ENCODE measurements at regions not wholly inside any gene's neighbourhood (a gene's known extent, or its start where the extent isn't known, plus 50 kb on each side); places are given as distances from the start of the nearest gene placed in this dataset.
"Not testable (repeated sequence)": the region's sequence is repeated elsewhere in the genome, so short reads cannot be mapped to it uniquely, and the experiment has no call there.

DNA sequence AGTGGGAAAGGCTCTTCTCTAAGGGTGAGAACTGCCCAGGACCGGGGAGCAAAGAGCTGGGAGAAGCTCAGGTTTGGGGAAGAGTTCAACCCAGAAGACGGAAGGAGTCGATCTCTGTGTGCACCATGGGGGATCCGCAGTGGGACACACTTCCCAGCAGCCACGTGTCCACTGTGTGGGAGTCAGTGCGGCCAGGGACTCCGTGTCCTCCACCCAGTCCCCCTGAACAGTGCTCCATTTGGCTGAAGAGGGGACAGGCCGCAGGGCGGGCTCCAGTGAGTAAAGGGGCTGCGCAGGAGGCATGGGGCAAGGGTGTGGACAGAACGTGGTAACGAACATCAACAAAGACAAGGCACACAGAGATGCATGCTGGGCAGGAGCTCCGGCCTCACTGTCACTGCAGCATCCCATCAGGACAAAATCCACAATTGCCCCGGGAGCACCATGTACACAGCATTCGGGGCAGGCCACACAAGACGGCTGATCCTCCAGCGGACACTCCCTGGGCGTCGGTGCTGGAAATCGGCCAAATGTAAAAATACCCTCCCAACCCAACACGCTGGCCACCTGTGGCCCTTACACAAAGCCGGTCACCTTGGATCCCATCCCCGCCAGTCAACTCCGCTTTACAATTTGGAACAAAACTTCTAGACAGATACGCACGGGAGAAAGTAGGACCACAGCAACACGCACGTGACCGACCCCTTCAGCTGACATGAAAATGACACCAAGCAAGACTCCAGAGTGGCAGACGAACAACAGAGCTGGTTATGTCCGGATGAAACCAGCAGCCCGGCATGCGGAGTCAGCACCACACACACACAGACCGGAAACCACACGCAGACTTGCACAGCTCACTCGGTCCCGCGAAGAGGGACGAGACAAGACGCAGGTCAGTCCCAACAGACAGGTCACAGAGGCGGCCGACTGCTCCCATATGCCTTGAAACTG lies 366.8 kb downstream of the SHANK2 start:
- DNase-seq: no peak

- no peak for DNase-seq
These were observed 366.1 kb downstream of the SHANK2 start for GRCh38 chr11:70886256-70886655.

DNA sequence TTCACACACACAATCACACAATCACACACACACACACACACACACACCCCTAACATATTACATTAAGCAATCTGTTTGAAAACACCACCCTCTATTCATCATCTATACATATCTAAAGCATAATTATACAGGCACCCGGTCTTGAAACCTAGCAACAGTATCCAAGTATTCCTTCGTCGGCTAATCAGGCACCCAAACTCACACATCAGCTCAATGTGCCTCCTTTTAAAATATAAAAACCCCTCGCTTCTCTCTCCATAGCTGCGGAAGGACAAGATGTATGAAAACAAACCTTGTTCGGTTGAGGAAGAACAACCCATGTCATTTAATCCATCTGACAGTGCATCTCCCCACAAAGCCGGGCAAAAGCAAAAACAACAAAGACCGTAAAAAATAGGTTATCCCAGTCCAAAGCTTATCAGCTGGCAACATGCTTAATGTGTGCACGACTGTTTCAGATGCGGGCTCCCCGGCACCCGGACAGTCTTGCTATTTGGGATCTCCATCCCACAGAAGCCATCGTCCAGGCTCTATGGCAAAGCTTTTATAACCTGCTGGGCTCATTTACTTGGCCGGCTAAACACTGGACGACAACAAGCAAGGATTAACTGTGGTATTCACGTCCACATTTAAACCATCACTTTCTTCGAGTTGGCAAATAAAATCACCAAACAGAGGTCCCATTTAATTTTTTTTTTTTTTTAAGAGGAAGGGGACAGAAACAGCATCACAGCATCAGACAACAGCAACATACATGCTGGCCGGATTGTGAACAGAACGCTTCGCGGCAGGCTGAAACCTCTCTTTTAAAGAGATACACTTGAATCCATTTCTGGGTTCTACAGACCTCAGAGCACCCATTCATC lies 365.5 kb downstream of the SHANK2 start:
- no peak for DNase-seq

DNA sequence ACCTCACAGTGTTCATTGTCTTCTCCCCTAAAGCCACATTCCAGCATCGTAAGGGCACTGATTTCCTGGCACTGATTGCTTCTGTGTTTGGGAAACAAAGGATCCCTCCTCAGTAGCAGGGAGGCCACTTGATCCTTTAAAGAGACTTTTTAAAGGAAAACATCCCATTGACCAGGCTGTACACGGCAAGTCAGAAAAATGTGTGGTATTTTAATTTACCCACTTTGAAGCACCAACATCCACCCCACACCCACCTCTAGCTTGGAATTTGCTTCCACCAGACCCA lies 364.9 kb downstream of the SHANK2 start:
- no peak for DNase-seq

- DNase-seq: no peak
These were observed 364.3 kb downstream of the SHANK2 start for GRCh38 chr11:70888061-70888460.

DNA sequence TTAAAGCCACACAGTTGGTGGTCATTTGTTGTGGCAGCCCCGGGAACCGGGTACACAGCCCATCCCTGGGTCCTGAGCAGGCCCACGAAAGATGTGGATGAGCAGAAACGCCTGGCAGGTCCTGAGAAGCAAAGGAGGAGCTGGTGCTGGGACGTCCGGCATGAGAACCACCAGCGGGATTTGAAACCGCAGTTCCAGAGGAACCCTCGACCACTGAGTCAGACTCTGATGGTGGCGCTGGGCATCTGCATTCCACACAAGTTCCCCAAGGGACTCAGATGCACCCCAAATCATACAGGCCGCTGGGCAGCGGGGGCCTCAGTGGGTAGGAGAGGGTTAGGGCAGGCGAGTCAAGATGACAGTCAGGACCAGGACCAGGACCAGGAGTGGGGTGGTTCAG lies 363.0 kb downstream of the SHANK2 start:
- no peak for DNase-seq

DNA sequence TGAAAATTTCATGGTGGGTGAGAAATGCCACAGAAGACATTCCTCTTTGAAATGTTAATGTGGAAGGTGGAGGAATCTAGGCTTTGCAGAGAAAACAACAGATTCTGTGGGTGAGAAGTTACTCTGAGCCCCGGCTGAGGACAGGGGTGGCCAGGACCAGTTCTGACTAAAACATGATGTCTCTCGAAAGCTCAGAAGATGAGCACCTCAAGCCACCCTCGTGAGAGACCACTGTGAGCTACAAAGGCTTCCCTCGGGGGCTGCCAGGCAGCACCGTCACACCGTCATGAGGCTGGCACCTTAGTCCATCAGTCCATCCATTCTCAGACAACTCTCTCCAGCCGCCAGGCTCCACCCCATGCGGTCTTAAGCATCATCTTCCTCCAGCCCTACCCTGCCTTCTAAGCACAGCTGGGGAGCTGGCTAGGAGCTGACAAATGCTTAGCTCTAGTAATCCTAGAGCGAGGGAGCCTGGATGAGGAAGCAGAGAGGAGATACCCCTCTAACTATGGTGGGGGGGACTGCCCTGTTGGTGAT lies 360.5 kb downstream of the SHANK2 start:
- no peak for DNase-seq

GRCh38 chr11:70892889-70893288 lies 359.5 kb downstream of the SHANK2 start:
- DNase-seq: no peak

- DNase-seq: no peak
These were observed 357.6 kb downstream of the SHANK2 start for GRCh38 chr11:70894566-70895365.

DNA sequence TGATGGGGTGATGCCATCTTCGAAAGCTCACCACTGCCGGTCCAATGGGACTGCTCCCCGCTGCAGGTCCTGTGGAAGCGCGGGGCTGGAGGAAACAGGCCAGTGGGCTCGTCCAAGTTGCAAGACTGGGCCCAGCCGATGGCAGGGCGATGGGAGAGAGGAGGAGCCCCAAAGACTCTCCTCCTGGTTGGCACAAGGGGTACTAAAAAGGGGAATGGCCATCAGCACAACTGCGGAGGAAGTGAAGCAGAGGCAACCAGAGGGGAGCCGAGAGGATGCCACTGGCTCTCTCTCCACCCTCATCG lies 357.1 kb downstream of the SHANK2 start:
- no peak for DNase-seq

- DNase-seq: no peak
These were observed 354.9 kb downstream of the SHANK2 start for GRCh38 chr11:70897429-70897828.

GRCh38 chr11:70899616-70900015 lies 352.8 kb downstream of the SHANK2 start:
- no peak for DNase-seq

- DNase-seq: no peak
These were observed 351.8 kb downstream of the SHANK2 start for GRCh38 chr11:70900540-70900939.

GRCh38 chr11:70901951-70902521 lies 350.3 kb downstream of the SHANK2 start:
- DNase-seq: no peak

DNA sequence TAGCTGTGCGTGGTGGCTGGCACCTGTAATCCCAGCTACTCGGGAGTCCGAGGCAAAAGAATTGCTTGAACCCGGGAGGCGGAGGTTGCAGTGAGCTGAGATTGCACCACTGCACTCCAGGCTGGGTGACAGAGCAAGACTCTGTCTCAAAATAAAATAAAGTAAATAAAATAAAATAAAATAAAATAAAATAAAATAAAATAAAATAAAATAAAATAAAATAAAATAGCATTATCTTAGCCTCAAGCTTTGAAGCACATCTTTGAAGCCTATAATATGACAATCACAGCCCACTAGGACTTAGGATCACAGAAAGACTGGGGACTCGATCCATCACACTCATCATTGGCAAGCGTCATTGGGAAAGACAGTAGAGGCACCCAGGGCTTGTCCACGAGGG lies 349.1 kb downstream of the SHANK2 start:
- DNase-seq: not testable (repeated sequence)

DNA sequence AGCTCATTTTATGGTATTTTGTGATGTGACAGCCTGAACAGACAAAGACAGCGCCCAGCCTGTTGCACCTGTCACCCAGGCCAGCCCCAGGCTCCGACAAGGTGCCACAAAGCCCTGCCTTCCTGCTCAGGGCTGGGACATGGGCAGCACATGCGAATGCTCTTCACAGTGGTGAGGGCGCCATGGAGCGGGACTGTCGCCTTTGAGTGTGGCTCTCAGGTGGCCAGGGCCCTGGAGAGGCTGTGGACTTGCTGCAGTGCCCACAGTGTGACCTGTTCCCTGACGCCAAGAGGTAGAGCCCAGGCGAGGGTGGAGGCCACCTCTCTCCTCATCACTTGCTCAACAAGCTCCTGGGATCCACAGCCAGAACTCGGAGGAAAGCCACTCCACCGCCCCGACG lies 346.3 kb downstream of the SHANK2 start:
- DNase-seq: no peak

DNA sequence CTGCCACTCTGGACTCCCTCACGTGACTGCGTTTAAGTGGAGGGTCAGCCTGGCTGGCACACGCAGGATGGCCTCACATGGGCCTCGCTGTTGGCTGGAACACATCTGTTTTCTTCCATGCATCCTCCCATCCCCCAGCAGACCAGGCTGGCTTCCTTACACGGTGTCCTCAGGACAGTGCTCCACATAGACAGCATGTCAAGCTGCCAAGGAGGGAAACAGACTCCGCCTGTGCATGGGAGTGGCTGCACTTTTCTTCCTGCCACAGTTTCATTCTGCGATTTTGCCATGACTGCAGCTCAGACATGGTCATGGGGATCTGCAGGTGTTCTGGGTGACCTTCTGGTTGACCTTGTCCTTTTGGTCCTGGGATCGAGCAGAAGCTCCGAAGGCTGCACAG lies 344.2 kb downstream of the SHANK2 start:
- no peak for DNase-seq

DNA sequence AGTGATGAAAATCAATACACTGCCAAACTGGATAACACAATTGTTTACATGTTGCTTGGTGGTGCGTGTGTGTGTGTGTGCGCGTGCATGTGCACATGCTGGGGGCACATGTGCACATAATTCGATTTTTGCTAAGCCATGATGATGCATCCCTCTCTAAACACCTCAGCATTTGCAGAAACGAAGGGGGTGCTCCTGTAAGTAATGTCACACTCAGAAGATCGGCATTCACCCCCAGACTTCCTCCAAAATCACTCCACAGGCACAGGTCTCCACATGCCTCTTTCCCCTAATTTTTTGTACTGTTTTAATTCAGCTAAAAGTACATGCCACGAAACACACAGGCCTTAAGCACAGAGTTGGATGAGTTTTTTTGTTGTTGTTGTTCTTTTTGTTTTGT lies 341.5 kb downstream of the SHANK2 start:
- DNase-seq: no peak

GRCh38 chr11:70912226-70912840 lies 340.0 kb downstream of the SHANK2 start:
- no peak for DNase-seq

- peak; percentile 57 for DNase-seq
These were observed 338.6 kb downstream of the SHANK2 start for GRCh38 chr11:70913715-70914231.

DNA sequence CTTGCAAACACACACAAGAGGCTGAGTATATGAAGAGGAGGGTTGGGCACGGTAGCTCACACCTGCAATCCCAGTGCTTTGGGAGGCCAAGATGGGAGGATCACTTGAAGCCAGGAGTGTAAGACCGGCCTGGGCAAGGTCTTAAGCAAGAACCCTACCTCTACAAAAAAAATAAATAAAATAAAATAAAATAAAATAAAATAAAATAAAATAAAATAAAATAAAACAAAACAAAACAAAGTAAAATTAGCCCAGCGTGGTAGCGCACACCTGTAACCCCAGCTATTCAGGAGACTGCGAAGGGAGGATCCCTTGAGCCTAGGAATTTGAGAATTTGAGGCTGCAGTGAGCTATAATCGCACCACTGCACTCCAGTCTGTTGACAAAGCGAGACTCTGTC lies 337.9 kb downstream of the SHANK2 start:
- no peak for DNase-seq

Measured in NCI-H1048 (cell line).